Neural progenitor cell (in vitro differentiated cells): ENCODE measurements at regions not wholly inside any gene's neighbourhood (a gene's known extent, or its start where the extent isn't known, plus 50 kb on each side); places are given as distances from the start of the nearest gene placed in this dataset.

Experiments
- CTCF ChIP-seq: fragments of 200-600 bp; sonication (generic); IDR thresholded peaks from 2 replicates; pipeline ENCODE4 v1.5.1; 2017; ENCODE audit warnings: antibody characterized with exemption, mild to moderate bottlenecking
- EZH2phosphoT487 ChIP-seq: fragments of 200-600 bp; sonication (generic); IDR thresholded peaks from 2 replicates; pipeline ENCODE4 v1.6.1; 2017; ENCODE audit warnings: antibody characterized with exemption

- TF ChIP-seq CTCF (peak; percentile 61), EZH2phosphoT487 (no peak)
Measured at GRCh38 chr16:85428168-85428898, 184.8 kb upstream of the GSE1 start.
